NT2/D1 (cell line): ENCODE measurements at regions not wholly inside any gene's neighbourhood (a gene's known extent, or its start where the extent isn't known, plus 50 kb on each side); places are given as distances from the start of the nearest gene placed in this dataset.

Experiments
- SUZ12 ChIP-seq: IDR thresholded peaks from 2 replicates; pipeline ENCODE4 v1.6.1; 2011; ENCODE audit not compliant: insufficient read length, insufficient read depth; ENCODE audit errors: extremely low read depth
- YY1 ChIP-seq: IDR thresholded peaks from 2 replicates; pipeline ENCODE4 v1.6.1; 2011; ENCODE audit not compliant: insufficient read length, insufficient read depth
- ZNF274 ChIP-seq: IDR thresholded peaks from 2 replicates; pipeline ENCODE4 v1.6.1; 2011; ENCODE audit warnings: mild to moderate bottlenecking, low read depth, low read length

GRCh38 chr5:165714598-165714997 lies 2209.2 kb downstream of the MAT2B start:
- TF ChIP-seq YY1 (no peak), ZNF274 (no peak), SUZ12 (no peak)
